Heart left ventricle (tissue), 13 donors: ENCODE measurements at regions not wholly inside any gene's neighbourhood (a gene's known extent, or its start where the extent isn't known, plus 50 kb on each side); places are given as distances from the start of the nearest gene placed in this dataset.

ENCODE experiments used
- POLR2A ChIP-seq, 2 donors: fragments of 450-650 bp; IDR thresholded peaks; one replicate each; pipeline ENCODE4 v1.6.1; 2017; ENCODE audit warnings: antibody characterized with exemption in 2 of 2, mild to moderate bottlenecking in 2 of 2, moderate library complexity in 2 of 2
- TF ChIP-seq, protein P1 (sequence below), 12 donors: fragments of 200-600 bp; sonication (generic) in 4 of 12; IDR thresholded peaks; one replicate each; pipeline versions ENCODE4 v1.5.0 to v1.8.0; 2018 to 2022; ENCODE audit warnings: antibody characterized with exemption in 12 of 12, mild to moderate bottlenecking in 5 of 12
- donor health status: ischemic (EF 13 %, LVEDD 7.1; RV severe dilation, severe dysfunction).
- donor health status: DM: no; HTN: yes; CAD: no.
- donor health status: DM: no; HTN: no; CAD: no.
- donor health status: ischemic (EF 25% LVEDD 6.9; RV normal size, moderate dysfunction).
- donor health status: ischemic (EF 25% LVEDD 5.7; RV mildly dilated, moderate dysfunction).
- donor health status: ischemic (EF 35%, LVEDD 5.7; RV mildly dilated, moderate dysfunction).
- donor health status: nonischemic (EF 11% LVEDD 7.7; RV severe dilation, severe dysfunction).
- donor health status: DM: yes; HTN: yes; CAD: no.
- donor health status: PGD.
- donor health status: ischemic (EF 29% LVEDD 5.4; RV normal size, mild dysfunction).
- donor health status: nonischemic (EF 23%, LVEDD 6.1; RV moderate dilation, normal function).

DNA sequence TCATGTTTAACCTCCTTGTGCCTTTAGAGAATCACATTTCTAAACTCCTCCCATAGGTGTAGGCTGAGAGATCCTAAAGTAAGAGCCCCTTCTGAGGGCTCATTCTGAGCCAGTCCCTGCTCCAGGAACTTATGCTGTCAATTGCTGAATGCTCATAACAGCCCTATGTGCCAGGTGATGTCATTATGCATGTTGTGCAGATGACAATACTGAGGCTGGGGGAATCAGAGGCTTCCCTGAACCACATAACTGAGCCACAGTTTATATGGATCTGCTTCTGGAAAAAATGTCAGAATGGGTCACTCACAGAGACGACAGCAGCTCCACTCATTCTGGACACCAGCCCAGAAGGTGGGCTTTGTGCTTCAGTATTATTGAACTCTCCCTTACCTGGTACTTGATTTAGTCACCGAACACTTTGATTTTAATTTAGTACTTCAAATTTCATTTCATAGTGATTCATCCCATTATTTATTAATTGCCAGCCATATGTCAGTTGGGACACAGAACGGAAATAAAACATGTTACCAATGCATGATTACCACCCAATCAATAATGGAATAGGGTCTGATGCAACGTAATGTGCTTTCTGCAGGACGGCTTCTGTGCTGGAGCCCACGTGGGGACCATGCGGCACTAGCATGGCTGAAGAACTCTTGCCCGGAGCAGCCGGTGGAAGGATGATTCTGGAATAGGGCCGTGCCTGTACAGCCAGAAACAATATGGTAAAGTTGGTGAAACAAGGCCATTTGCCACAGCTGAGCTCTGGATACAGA, 406.3 kb downstream of the IRX1 start:
- TF ChIP-seq, protein P1, sequence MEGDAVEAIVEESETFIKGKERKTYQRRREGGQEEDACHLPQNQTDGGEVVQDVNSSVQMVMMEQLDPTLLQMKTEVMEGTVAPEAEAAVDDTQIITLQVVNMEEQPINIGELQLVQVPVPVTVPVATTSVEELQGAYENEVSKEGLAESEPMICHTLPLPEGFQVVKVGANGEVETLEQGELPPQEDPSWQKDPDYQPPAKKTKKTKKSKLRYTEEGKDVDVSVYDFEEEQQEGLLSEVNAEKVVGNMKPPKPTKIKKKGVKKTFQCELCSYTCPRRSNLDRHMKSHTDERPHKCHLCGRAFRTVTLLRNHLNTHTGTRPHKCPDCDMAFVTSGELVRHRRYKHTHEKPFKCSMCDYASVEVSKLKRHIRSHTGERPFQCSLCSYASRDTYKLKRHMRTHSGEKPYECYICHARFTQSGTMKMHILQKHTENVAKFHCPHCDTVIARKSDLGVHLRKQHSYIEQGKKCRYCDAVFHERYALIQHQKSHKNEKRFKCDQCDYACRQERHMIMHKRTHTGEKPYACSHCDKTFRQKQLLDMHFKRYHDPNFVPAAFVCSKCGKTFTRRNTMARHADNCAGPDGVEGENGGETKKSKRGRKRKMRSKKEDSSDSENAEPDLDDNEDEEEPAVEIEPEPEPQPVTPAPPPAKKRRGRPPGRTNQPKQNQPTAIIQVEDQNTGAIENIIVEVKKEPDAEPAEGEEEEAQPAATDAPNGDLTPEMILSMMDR (IDR thresholded peaks at IDR 0.05), result no peak
- TF ChIP-seq POLR2A (IDR thresholded peaks at IDR 0.05), result no peak
